Epithelial cell of esophagus (primary cell): ENCODE measurements at regions not wholly inside any gene's neighbourhood (a gene's known extent, or its start where the extent isn't known, plus 50 kb on each side); places are given as distances from the start of the nearest gene placed in this dataset.
A peak's percentile ranks its signal among the peaks of the same experiment; 100 is the strongest.
"Not testable (repeated sequence)": the region's sequence is repeated elsewhere in the genome, so short reads cannot be mapped to it uniquely, and the experiment has no call there.

Experiments used
- DNase-seq: peaks from one replicate; pipeline ENCODE4 v3.0.0; 2010; ENCODE audit warnings: low read depth
- H3K4me3 ChIP-seq: 2 replicates; pipeline ENCODE4 v1.5.1; 2011; ENCODE audit warnings: mild to moderate bottlenecking, low read length, control low read depth
- CTCF ChIP-seq: IDR thresholded peaks from 2 replicates; pipeline ENCODE4 v1.5.1; 2011; ENCODE audit warnings: low read depth, mild to moderate bottlenecking, low read length, control low read depth, inconsistent platforms; ENCODE audit not compliant: insufficient read depth; ENCODE audit errors: missing control alignments

DNA sequence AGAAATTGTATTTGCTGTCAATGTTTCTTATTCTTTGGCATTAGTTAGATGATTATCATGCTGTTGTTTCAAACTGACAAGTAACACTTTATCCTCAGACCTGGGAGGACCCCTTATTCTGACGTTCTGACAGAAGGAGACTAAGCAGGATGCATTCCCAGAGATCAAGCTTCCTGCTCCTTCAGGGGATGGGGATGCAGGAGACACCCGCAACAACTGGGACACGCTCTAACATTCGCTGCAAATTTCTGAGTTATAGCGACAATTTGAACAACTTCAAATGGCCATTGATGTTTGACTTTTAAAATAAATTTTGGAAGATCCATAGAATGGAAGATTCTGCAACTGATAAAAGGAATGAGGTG lies 69.0 kb upstream of the ZNF184 start:
- no peak overlapping the region for H3K4me3 ChIP-seq

DNA sequence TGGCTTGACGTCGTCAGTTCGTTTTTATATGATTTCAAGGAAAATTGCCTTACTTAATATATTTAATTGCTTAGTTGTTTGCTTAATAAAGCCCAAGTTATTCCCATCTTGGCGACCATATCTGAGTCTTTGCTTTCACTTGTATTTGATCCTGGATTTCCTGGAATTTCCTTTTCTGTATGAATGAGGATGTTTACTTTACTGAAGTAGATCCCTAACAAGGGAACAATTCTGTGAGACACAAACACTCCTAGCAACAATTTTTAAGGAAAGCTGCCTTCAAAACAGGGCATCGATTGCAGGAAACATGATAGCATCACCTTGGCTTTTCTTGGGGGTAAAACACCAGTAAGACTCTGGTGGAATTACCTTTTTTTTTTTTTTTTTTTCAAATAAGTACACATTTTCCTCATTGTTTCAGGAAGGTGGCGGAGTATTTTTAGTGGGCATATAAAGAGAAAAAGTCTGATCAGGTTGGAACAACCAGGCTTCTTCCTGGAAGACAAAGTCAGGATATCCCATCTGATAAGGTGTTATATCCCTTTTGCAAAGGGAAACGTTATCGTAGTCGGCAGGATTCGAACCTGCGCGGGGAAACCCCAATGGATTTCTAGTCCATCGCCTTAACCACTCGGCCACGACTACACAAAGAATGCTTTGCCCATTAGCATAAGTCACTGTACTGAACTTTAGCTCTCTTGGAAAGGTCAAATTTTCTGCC lies 68.5 kb upstream of the ZNF184 start:
- H3K4me3 ChIP-seq = no peak overlapping the region
- peak; percentile 48 for DNase-seq
- TF ChIP-seq CTCF = no peak

More for the DNA sequence above, 69.0 kb upstream of the ZNF184 start:
- no peak for DNase-seq
- no peak for TF ChIP-seq CTCF

DNA sequence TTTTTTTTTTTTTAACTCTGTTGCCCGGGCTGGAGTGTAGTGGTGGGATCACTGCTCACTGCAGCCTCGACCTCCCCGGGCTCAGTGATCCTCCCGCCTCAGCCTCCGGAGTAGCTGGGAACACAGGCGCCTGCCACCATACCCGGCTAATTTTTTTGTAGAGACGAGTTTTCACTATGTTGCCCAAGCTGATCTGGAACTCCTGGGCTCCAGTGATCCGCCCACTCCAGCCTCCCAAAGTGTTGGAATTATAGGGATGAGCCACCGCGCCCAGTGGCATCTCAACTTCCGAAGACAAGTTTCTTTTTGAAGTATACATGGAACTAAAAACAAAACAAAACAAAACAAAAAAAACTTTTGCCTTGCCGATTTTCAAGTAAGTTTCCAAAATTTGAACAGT lies 66.6 kb upstream of the ZNF184 start:
- DNase-seq = no peak
- no peak for TF ChIP-seq CTCF
- no peak overlapping the region for H3K4me3 ChIP-seq

DNA sequence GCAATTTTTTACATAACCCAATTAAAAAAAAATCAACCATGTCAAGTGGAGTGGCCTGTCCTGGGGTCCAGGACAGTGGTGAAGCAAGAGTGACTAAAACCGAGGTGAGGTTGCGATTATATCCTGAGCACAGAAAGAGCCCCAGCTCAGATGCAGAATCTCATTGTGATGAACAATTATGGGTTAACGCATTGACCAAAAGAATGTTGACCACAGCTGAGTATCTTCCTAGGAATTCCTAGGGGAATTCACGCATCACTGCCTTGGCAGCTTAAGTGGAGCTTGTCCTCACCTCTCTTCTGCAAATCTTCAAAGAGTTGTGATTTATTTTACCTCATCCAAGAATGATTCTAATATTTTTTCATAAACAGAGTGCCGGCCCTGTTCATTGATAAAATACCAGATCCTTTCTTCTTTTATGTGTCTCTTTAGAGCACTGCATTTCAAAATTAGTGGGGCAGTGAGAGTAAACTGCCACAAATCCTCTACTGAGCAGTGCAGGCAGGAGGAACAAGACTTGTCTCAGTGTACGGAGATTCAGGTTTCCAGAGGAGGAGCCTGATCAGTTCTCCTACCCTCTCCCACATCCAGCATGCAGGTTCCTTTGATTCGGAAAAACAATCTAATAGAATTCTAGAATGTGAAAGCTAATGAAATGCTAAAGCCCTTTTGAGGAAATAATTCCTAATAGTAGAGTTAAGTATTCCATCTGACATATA lies 60.1 kb upstream of the ZNF184 start:
- H3K4me3 ChIP-seq = no peak overlapping the region
- no peak for TF ChIP-seq CTCF
- peak; percentile 71 for DNase-seq

DNA sequence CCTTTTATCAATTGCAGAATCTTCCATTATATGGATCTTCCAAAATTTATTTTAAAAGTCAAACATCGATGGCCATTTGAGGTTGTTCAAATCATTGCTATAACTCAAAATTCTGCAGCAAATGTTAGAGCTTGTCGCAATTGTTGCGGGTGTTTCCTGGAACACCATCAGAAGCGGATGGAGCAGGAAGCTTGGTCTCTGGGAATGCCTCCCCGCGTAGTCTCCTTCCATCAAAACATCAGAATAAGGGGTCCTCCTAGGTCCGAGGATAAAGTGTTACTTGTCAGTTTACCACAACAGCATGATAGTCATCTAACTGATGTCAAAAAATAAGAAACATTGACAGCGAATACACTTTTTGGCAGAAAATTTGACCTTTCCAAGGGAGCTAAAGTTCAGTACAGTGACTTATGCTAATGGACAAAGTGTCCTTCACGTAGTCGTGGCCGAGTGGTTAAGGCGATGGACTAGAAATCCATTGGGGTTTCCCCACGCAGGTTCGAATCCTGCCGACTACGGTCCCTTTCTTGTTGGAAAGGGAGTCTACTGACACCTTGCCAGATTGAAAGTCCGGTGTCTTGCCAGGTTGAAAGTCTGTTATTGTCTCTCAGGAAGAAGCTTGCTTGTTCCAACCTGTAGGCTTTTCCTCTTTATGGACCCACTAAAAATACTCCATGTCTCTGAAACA lies 59.0 kb upstream of the ZNF184 start:
- TF ChIP-seq CTCF = no peak
- no peak overlapping the region for H3K4me3 ChIP-seq
- DNase-seq = peak; percentile 32

GRCh38 chr6:27529796-27530195 lies 56.9 kb upstream of the ZNF184 start:
- not testable (repeated sequence) for DNase-seq, H3K4me3 ChIP-seq

DNA sequence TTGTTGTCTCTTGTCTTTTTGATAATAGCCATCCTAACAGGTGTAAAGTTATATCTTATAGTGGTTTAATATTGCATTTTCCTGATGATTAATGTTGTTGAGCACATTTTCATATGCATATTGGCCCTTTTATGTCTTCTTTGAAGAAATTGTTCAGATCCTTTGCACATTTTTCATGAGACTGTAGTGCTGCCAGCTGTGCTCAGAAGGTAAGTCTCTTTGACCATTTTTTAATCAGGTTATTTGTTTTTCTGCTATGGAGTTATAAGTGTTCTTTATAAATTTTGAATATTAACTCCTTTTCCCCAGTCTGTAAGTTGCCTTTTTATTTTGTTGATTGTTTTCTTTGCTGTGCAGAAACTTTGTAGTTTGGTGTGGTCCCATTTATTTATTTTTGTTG lies 55.8 kb upstream of the ZNF184 start:
- no peak for DNase-seq
- no peak overlapping the region for H3K4me3 ChIP-seq
- no peak for TF ChIP-seq CTCF
